Activated CD4-positive, alpha-beta T cell treated with anti-CD3 and anti-CD28 coated beads, Interleukin-2, amount 10 ng/mL, durations not matched to agents 7 days and 5 days (primary cell): ENCODE measurements at regions not wholly inside any gene's neighbourhood (a gene's known extent, or its start where the extent isn't known, plus 50 kb on each side); places are given as distances from the start of the nearest gene placed in this dataset.

ENCODE experiments used
- CTCF ChIA-PET: fragments of 350-600 bp; sonication (Branson Sonifier 250); formaldehyde crosslinking; loops from one replicate; lab custom pipeline; 2021; ENCODE audit warnings: antibody characterized with exemption; lab: Charles Lee
- POLR2A ChIA-PET: fragments of 350-600 bp; sonication (Branson Sonifier 250); formaldehyde crosslinking; loops from one replicate; lab custom pipeline; 2021; ENCODE audit warnings: antibody characterized with exemption; lab: Charles Lee
- DNase-seq: peaks from one replicate; pipeline ENCODE4 v3.0.0-alpha.2; 2020
- H3K27ac Mint-ChIP-seq: one replicate; pipeline ENCODE4 v1.8.0; 2021; ENCODE audit warnings: mild to moderate bottlenecking, moderate library complexity, mixed read lengths
- H3K27me3 Mint-ChIP-seq: one replicate; pipeline ENCODE4 v1.8.0; 2021; ENCODE audit warnings: mixed read lengths
- H3K36me3 Mint-ChIP-seq: one replicate; pipeline ENCODE4 v1.8.0; 2021; ENCODE audit warnings: low read depth, mixed read lengths
- H3K4me1 Mint-ChIP-seq: one replicate; pipeline ENCODE4 v1.8.0; 2021; ENCODE audit warnings: mixed read lengths
- H3K4me3 Mint-ChIP-seq: one replicate; pipeline ENCODE4 v1.8.0; 2021; ENCODE audit warnings: mild to moderate bottlenecking, moderate library complexity, mixed read lengths
- H3K9me3 Mint-ChIP-seq: one replicate; pipeline ENCODE4 v1.8.0; 2021; ENCODE audit warnings: mixed read lengths

GRCh38 chr2:56474412-56475158 lies 290.8 kb downstream of the CCDC85A start:
- Mint-ChIP-seq H3K9me3 (no peaks in the 10 kb centered on the region), H3K4me3 (no peak overlapping the region), H3K4me1 (no peaks in the 10 kb centered on the region), H3K27ac (no peak overlapping the region), H3K36me3 (no peaks in the 10 kb centered on the region), H3K27me3 (no peaks in the 10 kb centered on the region)
- POLR2A ChIA-PET: no interaction called here
- CTCF ChIA-PET: interaction anchor here (1.1 kb wide), 1 partner anchor 24 kb away, joined by 3 read pairs; no protein-coding TSS in a partner anchor
- no peak for DNase-seq

- Mint-ChIP-seq H3K4me3 (no peak overlapping the region), H3K27me3 (no peaks in the 10 kb centered on the region), H3K4me1 (no peaks in the 10 kb centered on the region), H3K36me3 (no peaks in the 10 kb centered on the region), H3K9me3 (no peaks in the 10 kb centered on the region), H3K27ac (no peak overlapping the region)
- ChIA-PET POLR2A (no interaction called here), CTCF (no interaction called here)
- no peak for DNase-seq
Observed at GRCh38 chr2:56475191-56475590, 291.4 kb downstream of the CCDC85A start.

- POLR2A ChIA-PET: no interaction called here
- Mint-ChIP-seq H3K9me3 (no peaks in the 10 kb centered on the region), H3K36me3 (no peaks in the 10 kb centered on the region), H3K27me3 (no peaks in the 10 kb centered on the region), H3K4me3 (no peak overlapping the region), H3K27ac (no peak overlapping the region), H3K4me1 (no peaks in the 10 kb centered on the region)
- CTCF ChIA-PET: no interaction called here
- no peak for DNase-seq
Observed at GRCh38 chr2:56476509-56477071, 292.8 kb downstream of the CCDC85A start.

- POLR2A ChIA-PET: no interaction called here
- Mint-ChIP-seq H3K27me3 (no peaks in the 10 kb centered on the region), H3K4me3 (no peak overlapping the region), H3K4me1 (no peaks in the 10 kb centered on the region), H3K27ac (no peak overlapping the region), H3K36me3 (no peaks in the 10 kb centered on the region), H3K9me3 (no peaks in the 10 kb centered on the region)
- no peak for DNase-seq
- CTCF ChIA-PET: no interaction called here
Observed at GRCh38 chr2:56478027-56478426, 294.2 kb downstream of the CCDC85A start.

- CTCF ChIA-PET: no interaction called here
- Mint-ChIP-seq H3K27me3 (no peaks in the 10 kb centered on the region), H3K9me3 (peaks cover 4% of the 10 kb centered on the region), H3K27ac (no peak overlapping the region), H3K36me3 (no peaks in the 10 kb centered on the region), H3K4me1 (no peaks in the 10 kb centered on the region), H3K4me3 (no peak overlapping the region)
- DNase-seq: no peak
- POLR2A ChIA-PET: no interaction called here
Observed at GRCh38 chr2:56483081-56483480, 299.3 kb downstream of the CCDC85A start.

- no peaks in the 10 kb centered on the region for H3K27me3 Mint-ChIP-seq
- H3K9me3 Mint-ChIP-seq: peaks cover 4% of the 10 kb centered on the region
- no peak for DNase-seq
- no peaks in the 10 kb centered on the region for H3K36me3 Mint-ChIP-seq
- H3K27ac Mint-ChIP-seq: no peak overlapping the region
- no peak overlapping the region for H3K4me3 Mint-ChIP-seq
- ChIA-PET POLR2A (no interaction called here), CTCF (no interaction called here)
- no peaks in the 10 kb centered on the region for H3K4me1 Mint-ChIP-seq
Observed at GRCh38 chr2:56484906-56485305, 301.1 kb downstream of the CCDC85A start.

GRCh38 chr2:56500317-56500716 lies 316.5 kb downstream of the CCDC85A start:
- DNase-seq: no peak
- POLR2A ChIA-PET: no interaction called here
- H3K4me1 Mint-ChIP-seq: no peaks in the 10 kb centered on the region
- H3K27me3 Mint-ChIP-seq: no peaks in the 10 kb centered on the region
- no peaks in the 10 kb centered on the region for H3K36me3 Mint-ChIP-seq
- CTCF ChIA-PET: no interaction called here
- peaks cover 3% of the 10 kb centered on the region for H3K9me3 Mint-ChIP-seq
- H3K4me3 Mint-ChIP-seq: no peak overlapping the region
- H3K27ac Mint-ChIP-seq: no peak overlapping the region

- no peaks in the 10 kb centered on the region for H3K4me1 Mint-ChIP-seq
- no peak overlapping the region for H3K4me3 Mint-ChIP-seq
- CTCF ChIA-PET: no interaction called here
- H3K27ac Mint-ChIP-seq: no peak overlapping the region
- no peaks in the 10 kb centered on the region for H3K36me3 Mint-ChIP-seq
- H3K27me3 Mint-ChIP-seq: no peaks in the 10 kb centered on the region
- POLR2A ChIA-PET: no interaction called here
- no peak for DNase-seq
- no peaks in the 10 kb centered on the region for H3K9me3 Mint-ChIP-seq
Observed at GRCh38 chr2:56502616-56503015, 318.8 kb downstream of the CCDC85A start.

- Mint-ChIP-seq H3K27me3 (no peaks in the 10 kb centered on the region), H3K4me3 (no peak overlapping the region), H3K4me1 (no peaks in the 10 kb centered on the region), H3K27ac (no peak overlapping the region), H3K36me3 (no peaks in the 10 kb centered on the region), H3K9me3 (no peaks in the 10 kb centered on the region)
- no peak for DNase-seq
- CTCF ChIA-PET: no interaction called here
- POLR2A ChIA-PET: no interaction called here
Observed at GRCh38 chr2:56505885-56506284, 322.1 kb downstream of the CCDC85A start.

GRCh38 chr2:56508662-56509061 lies 324.9 kb downstream of the CCDC85A start:
- H3K27me3 Mint-ChIP-seq: no peaks in the 10 kb centered on the region
- H3K4me3 Mint-ChIP-seq: no peak overlapping the region
- H3K27ac Mint-ChIP-seq: no peak overlapping the region
- no peaks in the 10 kb centered on the region for H3K9me3 Mint-ChIP-seq
- H3K4me1 Mint-ChIP-seq: no peaks in the 10 kb centered on the region
- DNase-seq: no peak
- POLR2A ChIA-PET: no interaction called here
- CTCF ChIA-PET: no interaction called here
- no peaks in the 10 kb centered on the region for H3K36me3 Mint-ChIP-seq

- no peaks in the 10 kb centered on the region for H3K9me3 Mint-ChIP-seq
- no peaks in the 10 kb centered on the region for H3K36me3 Mint-ChIP-seq
- no peaks in the 10 kb centered on the region for H3K4me1 Mint-ChIP-seq
- ChIA-PET POLR2A (no interaction called here), CTCF (no interaction called here)
- no peak overlapping the region for H3K27ac Mint-ChIP-seq
- H3K27me3 Mint-ChIP-seq: no peaks in the 10 kb centered on the region
- DNase-seq: no peak
- no peak overlapping the region for H3K4me3 Mint-ChIP-seq
Observed at GRCh38 chr2:56510610-56511009, 326.8 kb downstream of the CCDC85A start.

GRCh38 chr2:56515399-56515798 lies 331.6 kb downstream of the CCDC85A start:
- Mint-ChIP-seq H3K9me3 (no peaks in the 10 kb centered on the region), H3K27ac (no peak overlapping the region), H3K27me3 (no peaks in the 10 kb centered on the region), H3K4me1 (no peaks in the 10 kb centered on the region), H3K4me3 (no peak overlapping the region), H3K36me3 (no peaks in the 10 kb centered on the region)
- no peak for DNase-seq
- ChIA-PET CTCF (no interaction called here), POLR2A (no interaction called here)

- H3K4me3 Mint-ChIP-seq: no peak overlapping the region
- DNase-seq: no peak
- no peaks in the 10 kb centered on the region for H3K4me1 Mint-ChIP-seq
- POLR2A ChIA-PET: no interaction called here
- no peaks in the 10 kb centered on the region for H3K27me3 Mint-ChIP-seq
- no peak overlapping the region for H3K27ac Mint-ChIP-seq
- CTCF ChIA-PET: no interaction called here
- H3K36me3 Mint-ChIP-seq: no peaks in the 10 kb centered on the region
- H3K9me3 Mint-ChIP-seq: no peaks in the 10 kb centered on the region
Observed at GRCh38 chr2:56519806-56520205, 336.0 kb downstream of the CCDC85A start.

GRCh38 chr2:56522605-56523089 lies 338.9 kb downstream of the CCDC85A start:
- no peak for DNase-seq
- no peak overlapping the region for H3K27ac Mint-ChIP-seq
- POLR2A ChIA-PET: no interaction called here
- H3K36me3 Mint-ChIP-seq: no peaks in the 10 kb centered on the region
- H3K4me3 Mint-ChIP-seq: no peak overlapping the region
- no peaks in the 10 kb centered on the region for H3K4me1 Mint-ChIP-seq
- H3K9me3 Mint-ChIP-seq: no peaks in the 10 kb centered on the region
- H3K27me3 Mint-ChIP-seq: no peaks in the 10 kb centered on the region
- CTCF ChIA-PET: no interaction called here
